NCI-H526 treated with DMSO at 0.1 percent for 48 hours (cell line): ENCODE measurements at regions not wholly inside any gene's neighbourhood (a gene's known extent, or its start where the extent isn't known, plus 50 kb on each side); places are given as distances from the start of the nearest gene placed in this dataset.
"Not testable (repeated sequence)": the region's sequence is repeated elsewhere in the genome, so short reads cannot be mapped to it uniquely, and the experiment has no call there.

Experiments used
- DNase-seq: peaks from one replicate; lab custom pipeline; 2025; lab: John Stamatoyannopoulos, UW

- DNase-seq, result no peak
Observed at GRCh38 chr3:13194285-13195209, 121.3 kb upstream of the IQSEC1 start.

DNA sequence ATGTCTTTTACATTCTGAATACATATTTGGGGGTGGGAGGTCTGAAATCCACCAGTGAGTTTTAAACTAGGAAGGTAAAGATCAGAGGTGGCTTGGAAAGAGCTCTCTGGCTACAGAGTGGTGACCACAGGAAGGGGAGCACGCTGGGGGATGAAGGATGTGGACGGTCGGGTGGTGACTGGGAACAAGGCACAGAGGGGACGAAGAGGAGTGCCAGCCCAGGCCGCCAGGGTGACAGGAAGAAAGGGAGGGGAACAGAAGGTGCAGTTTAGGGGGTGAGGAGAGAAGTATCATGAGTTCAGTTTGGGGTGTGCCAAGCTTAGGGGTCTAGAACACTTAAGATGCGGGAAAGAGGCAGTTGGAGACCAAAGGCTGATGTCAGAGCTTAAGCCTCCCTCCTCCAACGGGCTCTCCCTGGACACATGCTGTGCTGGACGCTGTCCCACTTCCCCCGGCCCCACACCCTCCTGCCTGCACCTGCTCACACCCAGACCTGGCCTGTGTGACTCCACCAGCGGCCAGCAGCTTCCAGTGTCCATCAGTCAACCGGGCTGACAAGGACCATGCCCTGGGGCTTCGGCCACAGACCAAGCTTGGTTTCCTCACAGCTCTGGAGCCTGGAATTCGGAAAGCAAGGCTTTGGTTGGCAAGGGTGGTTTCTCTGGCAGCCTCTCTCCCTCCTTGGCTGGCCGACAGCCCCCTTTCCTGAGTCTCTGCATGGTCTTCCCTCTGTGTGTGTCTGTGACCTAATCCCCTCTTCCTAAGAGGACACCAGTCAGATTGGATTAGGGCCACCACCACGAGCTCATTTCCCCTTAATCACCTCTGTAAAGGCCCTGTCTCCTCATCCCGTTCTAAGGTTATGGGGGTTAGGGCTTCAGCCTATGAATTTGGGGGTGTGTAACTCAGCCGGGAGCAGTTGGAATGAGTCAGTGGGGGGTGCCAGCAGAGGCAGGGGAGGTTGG lies 120.4 kb upstream of the IQSEC1 start:
- DNase-seq, result no peak

GRCh38 chr3:13192471-13193213 lies 119.4 kb upstream of the IQSEC1 start:
- no peak for DNase-seq

DNA sequence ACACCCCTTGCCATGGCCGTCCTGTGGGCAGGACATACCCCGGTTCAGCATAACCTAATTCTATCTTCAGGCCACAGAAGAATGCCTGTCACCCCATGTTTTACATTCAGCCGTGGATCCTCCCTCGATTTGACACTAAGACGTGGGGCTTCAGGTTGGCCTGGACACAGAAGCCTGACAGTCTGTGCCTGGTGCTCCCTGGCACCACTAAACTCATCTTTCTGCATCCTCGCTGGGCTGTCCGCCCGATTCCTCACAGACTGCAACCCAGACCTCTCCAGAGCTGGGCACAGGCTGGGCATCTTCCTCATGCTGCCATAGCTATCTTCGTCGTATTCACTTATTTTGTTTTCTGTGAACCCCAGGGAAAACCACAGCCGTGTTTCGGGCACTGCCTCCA lies 117.8 kb upstream of the IQSEC1 start:
- no peak for DNase-seq

DNA sequence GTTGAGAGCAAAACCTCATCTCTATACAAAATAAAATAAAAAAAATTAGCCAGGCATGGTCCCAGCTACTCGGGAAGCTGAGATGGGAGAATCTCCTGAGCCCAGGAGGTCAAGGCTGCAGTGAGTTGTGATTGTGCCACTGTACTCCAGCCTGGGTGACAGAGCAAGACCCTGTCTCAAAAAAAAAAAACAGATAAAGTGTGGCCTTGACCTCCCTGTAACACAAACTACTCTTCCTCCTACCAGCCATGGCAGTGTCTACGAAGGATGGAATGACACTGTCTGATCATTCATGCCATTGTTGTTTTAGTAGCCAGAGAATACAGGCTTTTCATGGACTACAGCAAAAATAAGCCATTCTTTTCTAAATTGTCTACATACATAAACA lies 117.1 kb upstream of the IQSEC1 start:
- no peak for DNase-seq

GRCh38 chr3:13189639-13190377 lies 116.6 kb upstream of the IQSEC1 start:
- no peak for DNase-seq

GRCh38 chr3:13188975-13189374 lies 115.7 kb upstream of the IQSEC1 start:
- no peak for DNase-seq

GRCh38 chr3:13188181-13188779 lies 115.1 kb upstream of the IQSEC1 start:
- DNase-seq, result no peak

DNA sequence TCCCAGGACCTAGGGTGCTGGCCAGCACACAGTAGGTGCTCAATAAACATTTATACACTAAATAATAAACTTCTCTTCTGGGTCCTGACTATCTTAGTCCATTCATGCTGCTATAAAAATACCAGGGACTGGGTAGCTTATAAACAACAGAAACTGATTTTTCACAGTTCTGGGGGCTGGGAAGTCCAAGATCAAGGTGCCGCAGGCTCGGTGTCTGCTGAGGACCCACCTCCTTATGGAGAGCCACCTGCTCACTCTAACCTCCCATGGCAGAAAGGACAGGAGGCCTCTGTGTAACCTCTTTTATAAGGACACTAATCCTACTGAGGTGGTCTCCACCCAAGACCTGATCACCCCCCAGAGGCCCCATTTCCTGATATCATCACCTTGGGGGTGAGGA lies 114.4 kb upstream of the IQSEC1 start:
- DNase-seq, result no peak

GRCh38 chr3:13186435-13186815 lies 113.2 kb upstream of the IQSEC1 start:
- DNase-seq, result no peak

DNA sequence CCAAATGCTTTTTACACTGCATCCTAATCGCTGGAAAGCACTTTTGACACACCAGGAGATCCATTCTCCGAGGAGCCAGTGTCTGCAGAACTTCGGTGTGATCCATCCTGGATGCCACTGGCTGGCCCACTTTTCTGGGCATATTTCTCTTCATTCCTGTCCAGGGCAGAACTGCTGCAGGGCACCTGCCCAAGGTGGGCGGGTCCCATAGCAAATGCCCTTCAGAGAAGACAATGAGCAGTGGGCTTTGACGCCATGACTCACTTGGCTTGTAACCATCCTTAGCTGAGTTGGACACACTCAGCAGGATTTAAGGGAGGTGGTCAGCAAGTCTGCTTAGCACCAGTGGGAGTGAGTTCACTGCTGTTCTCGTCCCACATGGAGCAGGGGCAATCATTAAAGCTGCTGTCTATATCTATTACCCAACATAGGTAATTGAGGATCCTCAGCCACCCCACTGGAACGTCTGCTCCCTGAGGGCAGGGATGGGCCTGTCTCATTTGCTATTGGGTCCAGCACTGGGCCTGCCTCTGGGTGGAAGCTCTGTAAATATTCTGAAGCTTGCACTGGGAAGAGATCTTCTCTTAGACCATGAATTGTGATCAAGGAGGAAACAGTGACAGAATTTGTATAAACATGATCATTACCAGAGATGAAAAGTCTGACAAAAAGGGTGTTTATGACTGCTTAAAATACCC lies 112.7 kb upstream of the IQSEC1 start:
- DNase-seq, result no peak

DNA sequence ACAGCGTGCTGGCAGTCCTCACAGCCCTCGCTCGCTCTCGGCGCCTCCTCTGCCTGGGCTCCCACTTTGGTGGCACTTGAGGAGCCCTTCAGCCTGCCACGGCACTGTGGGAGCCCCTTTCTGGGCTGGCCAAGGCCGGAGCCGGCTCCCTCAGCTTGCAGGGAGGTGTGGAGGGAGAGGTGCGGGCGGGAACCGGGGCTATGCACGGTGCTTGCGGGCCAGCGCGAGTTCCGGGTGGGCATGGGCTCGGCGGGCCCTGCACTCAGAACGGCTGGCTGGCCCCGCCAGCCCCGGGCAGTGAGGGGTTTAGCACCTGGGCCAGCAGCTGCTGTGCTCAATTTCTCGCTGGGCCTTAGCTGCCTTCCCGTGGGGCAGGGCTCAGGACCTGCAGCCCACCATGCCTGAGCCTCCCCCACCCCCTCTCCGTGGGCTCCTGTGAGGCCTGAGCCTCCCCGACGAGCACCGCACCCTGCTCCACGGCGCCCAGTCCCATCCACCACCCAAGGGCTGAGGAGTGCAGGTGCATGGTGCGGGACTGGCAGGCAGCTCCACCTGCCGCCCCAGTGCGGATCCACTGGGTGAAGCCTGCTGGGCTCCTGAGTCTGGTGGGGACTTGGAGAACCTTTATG lies 106.5 kb upstream of the IQSEC1 start:
- DNase-seq, result not testable (repeated sequence)

- no peak for DNase-seq
Observed at GRCh38 chr3:13179181-13179580, 106.0 kb upstream of the IQSEC1 start.

- DNase-seq, result no peak
Observed at GRCh38 chr3:13178107-13178506, 104.9 kb upstream of the IQSEC1 start.

DNA sequence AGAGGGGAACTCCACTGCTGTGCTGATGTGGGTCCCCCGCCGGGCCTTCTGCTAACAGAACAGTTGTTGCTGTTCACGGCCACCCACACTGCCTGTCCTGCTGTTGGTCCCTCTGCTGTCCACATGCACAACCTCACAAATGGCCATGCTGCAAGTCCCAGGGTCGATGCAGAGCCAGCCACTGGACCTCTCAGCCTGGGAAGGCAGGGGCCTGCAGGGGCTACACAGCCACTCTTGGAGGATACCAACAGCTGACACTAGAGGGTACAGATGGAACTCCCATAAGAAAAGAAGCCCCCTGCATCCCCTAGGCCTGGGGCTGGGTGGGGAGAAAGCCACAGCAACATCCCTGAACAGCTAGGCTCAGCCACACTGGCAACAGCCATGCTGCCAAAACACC lies 104.4 kb upstream of the IQSEC1 start:
- no peak for DNase-seq

- DNase-seq, result no peak
Observed at GRCh38 chr3:13177236-13177635, 104.0 kb upstream of the IQSEC1 start.

GRCh38 chr3:13176445-13176844 lies 103.2 kb upstream of the IQSEC1 start:
- no peak for DNase-seq

DNA sequence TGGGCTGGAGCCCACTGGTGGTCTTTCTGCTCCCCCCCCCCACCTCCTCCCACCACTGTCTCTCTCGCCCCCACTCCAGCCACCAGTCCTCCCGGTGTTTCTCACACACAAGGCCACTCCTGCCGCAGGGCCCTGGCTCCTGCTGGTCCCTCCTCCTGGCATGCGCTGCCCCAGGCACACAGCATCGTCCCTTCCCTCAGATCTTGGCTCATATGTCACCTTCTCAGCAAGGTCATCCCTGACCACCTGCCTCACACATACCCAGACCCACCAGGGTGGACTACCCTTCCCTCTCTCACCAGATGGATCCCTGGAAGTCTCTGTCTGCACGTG lies 101.5 kb upstream of the IQSEC1 start:
- DNase-seq, result no peak

DNA sequence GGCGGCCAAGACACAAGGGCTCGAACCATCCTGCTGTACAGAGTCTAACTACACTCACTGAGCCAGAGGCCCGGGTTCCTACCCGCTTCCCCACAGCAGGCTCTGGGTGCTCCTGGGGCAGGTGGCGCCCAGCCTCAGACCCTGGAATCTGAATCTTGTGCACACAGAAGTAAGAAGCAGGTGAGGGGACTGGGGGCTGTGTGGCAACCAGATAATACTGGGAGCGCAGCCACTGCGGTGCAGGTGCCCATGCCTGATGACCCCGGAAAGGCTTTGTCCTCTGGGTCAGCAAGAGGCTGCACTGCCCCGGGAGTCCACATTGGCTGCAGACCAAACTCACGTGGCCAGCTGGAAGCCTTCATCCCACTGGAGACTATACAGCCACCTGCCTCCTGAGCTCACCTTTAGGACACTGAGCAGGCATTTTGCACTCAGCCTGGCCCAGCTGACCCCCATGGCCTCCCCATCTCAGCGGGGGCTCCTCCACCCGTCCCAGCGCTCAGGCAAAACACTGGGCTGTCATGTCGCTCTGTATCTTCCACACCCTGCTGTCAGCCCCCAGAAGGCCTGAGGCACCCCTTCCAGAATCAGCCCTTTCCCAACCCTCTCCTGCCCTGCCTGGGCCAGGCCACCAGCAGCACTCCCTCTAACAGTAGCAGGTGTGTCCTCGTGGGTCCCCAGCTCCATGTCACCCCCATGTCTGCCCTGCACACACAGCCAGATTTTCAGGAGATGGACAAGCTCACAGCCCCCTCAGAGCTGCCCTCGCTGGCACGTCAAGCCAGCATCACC lies 101.0 kb upstream of the IQSEC1 start:
- no peak for DNase-seq
